ENCODE measurements at regions not wholly inside any gene's neighbourhood (a gene's known extent, or its start where the extent isn't known, plus 50 kb on each side); places are given as distances from the start of the nearest gene placed in this dataset.
"Not testable (repeated sequence)": the region's sequence is repeated elsewhere in the genome, so short reads cannot be mapped to it uniquely, and the experiment has no call there.

DNA sequence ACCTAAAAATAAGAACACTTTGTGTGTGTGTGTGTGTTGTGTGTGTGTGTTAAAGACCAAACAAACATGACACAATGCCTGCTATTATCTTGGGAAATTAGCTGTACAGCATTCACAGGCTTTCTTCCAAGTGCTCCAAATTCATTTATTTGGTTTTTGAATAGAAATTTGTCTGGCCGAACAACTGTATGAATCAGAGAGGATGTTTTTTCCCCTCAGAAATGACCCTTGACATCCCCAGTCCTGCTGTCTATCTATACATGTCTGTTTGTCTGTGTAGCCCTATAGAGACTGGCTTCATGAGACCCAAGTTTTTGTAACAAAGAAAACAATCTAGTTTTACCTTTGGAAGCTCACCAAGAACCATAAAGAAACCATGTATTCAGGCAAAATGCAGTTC lies 549.8 kb downstream of the NSUN3 start:
- no peak for DNase-seq

DNA sequence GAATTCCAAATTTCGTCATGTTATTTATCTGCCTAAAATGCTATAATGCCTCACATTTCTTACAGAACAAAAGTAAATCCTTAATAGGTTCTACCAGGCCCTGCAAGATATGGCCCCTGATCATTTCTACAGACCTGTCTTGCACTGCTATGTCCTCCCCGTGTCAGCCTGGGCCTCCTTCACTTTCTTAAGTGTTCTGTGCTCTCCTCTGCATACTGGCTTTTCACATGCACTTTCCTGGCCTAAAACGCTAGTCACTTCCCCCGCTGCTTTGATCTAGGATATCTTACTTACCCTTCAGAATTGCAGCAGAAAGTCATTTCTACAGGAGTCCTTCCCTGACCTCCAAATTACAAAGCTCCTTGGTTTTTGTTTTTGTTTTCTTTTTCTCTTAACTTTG lies 551.3 kb downstream of the NSUN3 start:
- no peak for DNase-seq

- DNase-seq, result no peak
Measured at GRCh38 chr3:94615275-94616065, 552.6 kb downstream of the NSUN3 start.

DNA sequence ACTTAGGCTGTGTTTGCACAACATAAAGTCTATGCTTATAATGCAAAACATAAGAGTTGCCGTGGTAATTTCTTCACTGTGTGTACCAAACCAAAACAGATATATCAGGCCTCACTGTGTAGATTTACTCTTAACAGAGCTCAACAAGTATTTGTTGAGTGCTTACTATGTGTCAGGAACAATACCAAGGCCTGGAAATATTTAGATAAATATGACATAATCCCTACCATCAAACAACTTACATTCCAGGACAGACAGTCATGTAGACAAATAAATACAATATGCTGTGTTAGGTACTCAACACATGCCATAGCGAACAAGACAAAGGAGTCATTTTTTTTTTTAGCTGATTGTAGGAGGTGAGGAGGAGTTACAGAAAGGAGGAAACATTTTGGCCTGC lies 554.0 kb downstream of the NSUN3 start:
- no peak for DNase-seq

- no peak for DNase-seq
Measured at GRCh38 chr3:94617312-94617711, 554.5 kb downstream of the NSUN3 start.

DNA sequence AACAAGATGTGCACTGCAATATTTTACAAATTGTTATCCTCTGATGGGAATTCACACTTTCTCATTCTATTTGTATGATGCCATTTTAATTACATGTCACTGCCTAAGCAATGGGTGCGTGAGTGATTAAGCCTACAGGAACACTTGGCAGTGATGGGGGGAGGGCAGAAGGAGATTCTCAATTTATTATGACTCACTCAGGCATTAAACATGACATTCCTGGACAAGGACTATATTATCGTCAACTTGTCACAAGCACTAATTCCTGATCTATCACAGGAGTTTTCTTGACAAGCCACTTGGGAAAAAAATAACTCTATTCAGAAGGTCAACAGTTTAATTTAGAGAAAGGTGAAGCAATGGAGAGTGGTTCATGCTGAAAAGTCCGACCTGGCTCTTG lies 556.8 kb downstream of the NSUN3 start:
- no peak for DNase-seq

GRCh38 chr3:94626573-94626972 lies 563.7 kb downstream of the NSUN3 start:
- DNase-seq, result no peak

DNA sequence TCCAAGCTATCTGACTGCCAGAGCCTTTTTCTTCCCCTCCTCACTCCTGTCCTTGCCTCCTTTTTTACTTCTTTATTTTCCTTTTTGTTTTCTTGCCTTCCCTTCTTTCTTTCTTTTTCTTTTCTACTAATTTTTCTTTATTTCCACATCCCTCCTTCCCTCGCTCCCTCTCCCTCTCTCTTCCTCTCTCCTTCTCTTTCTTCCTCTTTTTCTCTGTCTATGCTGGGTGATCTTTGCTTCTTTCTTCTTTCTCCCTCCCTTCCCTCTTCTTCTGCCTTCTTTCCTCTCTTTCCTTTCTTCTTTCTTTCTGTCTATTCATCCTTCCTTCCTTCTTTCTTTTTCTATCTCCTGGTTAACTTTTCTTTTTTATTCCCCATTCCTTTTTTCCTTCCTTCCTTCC lies 564.8 kb downstream of the NSUN3 start:
- no peak for DNase-seq

DNA sequence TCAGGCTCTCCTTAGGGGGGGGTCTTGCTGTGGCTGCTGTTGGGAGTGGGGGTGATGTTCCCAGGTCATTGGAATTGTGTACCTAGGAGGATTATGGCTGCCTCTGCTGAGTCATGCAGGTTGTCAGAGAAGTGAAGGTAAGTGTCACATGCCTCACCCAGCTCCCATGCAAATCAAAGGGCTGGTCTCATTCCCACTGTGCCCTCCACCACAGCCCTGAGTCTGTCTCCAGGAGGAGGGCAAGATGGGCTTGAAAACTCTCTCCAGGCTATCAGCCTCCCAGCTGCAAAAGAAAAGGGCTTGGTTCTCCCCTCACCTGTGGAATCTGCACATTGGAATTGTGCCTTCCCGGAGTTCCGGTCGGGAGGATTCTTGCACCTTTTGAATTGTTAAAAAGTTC lies 580.5 kb downstream of the NSUN3 start:
- DNase-seq, result no peak

DNA sequence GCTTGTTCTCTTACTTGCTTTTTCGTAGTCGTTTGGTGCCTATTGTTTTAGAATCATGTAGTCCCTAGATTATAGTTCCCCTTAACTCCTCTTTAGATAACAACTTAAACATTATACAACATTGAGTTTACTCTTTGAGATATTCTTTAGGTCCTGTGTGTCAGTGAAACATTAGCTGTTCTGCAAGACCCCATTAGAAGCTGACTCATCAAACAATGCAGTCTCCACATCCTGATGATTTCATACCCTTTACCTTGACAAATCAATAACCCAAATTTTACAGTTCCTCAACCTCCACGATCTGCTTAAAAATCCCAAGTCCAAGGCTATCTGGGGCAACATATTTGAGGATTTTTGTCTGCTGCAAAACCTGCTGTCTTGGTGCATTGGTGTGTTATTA lies 582.9 kb downstream of the NSUN3 start:
- no peak for DNase-seq

DNA sequence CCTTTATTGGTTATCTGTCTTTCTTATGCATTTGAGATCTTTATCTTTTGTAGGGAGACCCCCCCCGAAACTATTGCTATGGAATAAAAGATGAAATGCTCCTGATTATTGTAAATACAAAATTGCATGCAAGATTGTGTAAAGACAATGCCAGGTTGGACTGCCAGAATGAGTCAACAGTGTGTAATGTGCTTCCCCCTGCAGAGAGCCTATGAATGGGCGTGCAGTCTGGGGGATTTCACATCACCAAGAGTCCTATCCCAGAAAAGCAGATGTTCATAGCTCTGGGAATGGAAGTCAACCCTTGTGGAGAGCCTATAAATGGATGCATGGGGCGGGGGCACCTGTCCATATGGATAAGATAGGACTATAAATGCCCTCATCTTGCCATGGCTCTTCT lies 584.3 kb downstream of the NSUN3 start:
- DNase-seq, result no peak

- not testable (repeated sequence) for DNase-seq
Measured at GRCh38 chr3:94648270-94649180, 585.7 kb downstream of the NSUN3 start.

DNA sequence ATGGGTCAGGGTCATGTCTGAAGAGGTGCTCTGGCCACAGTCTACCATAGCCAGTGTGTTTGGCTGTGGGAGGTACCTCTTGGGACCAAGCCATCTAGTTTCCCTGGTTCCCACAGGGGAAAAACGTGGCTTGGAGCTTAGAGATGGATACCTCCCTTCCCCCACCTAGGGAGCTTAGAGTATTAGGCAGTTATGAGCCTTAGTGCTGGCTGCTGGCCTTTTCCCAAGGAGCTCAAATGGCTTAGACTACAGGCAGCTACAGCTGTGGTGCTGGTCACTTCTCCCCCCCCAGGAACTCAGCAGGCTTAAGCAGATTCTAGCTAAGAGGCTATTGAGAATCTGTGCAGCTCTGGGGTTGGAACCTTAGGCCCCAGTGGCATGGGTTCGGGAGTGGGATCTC lies 591.2 kb downstream of the NSUN3 start:
- DNase-seq, result no peak

GRCh38 chr3:94665922-94666321 lies 603.1 kb downstream of the NSUN3 start:
- no peak for DNase-seq

DNA sequence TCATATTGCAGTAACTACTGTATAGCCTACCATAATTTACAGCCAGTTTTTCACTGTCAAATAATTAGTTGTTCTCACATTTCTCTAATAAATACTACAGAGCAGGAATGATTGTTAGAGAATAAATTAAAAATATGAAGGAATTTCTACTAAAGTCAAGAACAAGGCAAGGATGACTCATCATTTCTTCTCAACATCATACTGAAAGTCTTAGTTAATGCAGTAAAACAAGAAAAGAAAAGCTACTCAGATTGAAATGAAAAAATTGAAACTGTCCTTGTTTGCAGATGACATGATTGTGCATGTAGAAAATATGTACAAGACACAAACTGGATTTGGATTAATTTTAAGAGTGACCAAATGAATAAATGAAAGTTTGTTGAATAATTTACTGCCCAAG lies 608.2 kb downstream of the NSUN3 start:
- DNase-seq, result no peak

DNA sequence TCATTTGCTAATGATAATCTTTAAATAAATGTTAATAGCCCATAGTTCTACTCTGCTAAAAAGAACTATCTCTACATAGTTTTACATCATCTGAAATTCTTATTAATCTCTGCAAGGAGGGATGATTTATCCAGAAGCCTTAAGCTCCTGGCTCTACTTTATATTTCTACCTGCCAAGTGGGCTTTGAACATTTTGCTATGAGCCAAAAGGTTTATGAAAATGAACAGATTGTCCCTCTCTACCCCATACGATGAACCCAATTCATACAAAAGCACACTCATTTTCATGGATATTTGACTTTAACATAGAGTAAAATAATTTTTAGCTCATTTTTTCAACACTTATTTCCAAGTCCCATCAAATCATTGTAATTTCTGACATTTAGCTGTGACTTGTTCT lies 611.0 kb downstream of the NSUN3 start:
- DNase-seq, result no peak

GRCh38 chr3:94686208-94686607 lies 623.3 kb downstream of the NSUN3 start:
- no peak for DNase-seq

- no peak for DNase-seq
Measured at GRCh38 chr3:94693997-94694640, 631.3 kb downstream of the NSUN3 start.

GRCh38 chr3:94694894-94695293 lies 632.0 kb downstream of the NSUN3 start:
- no peak for DNase-seq

DNA sequence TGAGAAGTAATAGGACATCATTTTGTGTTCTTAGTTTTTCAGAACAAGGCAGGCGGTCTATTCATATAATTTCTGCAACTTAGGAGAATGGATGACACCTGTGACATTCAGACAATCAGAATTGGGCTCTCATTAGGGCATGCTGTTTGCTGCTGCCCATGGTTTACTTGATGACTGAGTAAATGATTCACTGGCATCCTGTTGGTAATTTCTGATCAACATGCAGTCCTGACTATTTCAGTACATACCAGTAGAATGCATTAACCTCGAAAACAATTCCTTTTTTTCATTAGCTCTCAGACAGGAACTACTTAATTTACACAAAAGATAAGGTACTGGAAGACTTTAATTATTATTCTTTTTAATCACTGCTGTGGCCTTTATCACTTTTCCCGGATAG lies 641.6 kb downstream of the NSUN3 start:
- DNase-seq, result no peak

- no peak for DNase-seq
Measured at GRCh38 chr3:94709249-94709902, 646.5 kb downstream of the NSUN3 start.

GRCh38 chr3:94714194-94714593 lies 651.3 kb downstream of the NSUN3 start:
- DNase-seq, result no peak
